WTC11 (cell line): ENCODE measurements at regions not wholly inside any gene's neighbourhood (a gene's known extent, or its start where the extent isn't known, plus 50 kb on each side); places are given as distances from the start of the nearest gene placed in this dataset.

ENCODE experiments used
- ARID4B ChIP-seq: sonication (generic); formaldehyde crosslinking; IDR thresholded peaks from 2 replicates; pipeline ENCODE4 v1.8.0; 2023; ENCODE audit warnings: missing genetic modification reagents, mild to moderate bottlenecking, borderline replicate concordance
- CTCF ChIP-seq: fragments of 200-600 bp; IDR thresholded peaks from 2 replicates; pipeline ENCODE4 v1.8.0; 2022; ENCODE audit warnings: antibody characterized with exemption
- ESRRA ChIP-seq: sonication (generic); formaldehyde crosslinking; IDR thresholded peaks from 2 replicates; pipeline ENCODE4 v1.8.1; 2022; ENCODE audit warnings: mild to moderate bottlenecking, missing genetic modification reagents, borderline replicate concordance
- TP53 ChIP-seq: sonication (generic); formaldehyde crosslinking; IDR thresholded peaks from 2 replicates; pipeline ENCODE4 v1.8.1; 2023; ENCODE audit warnings: mild to moderate bottlenecking, missing genetic modification reagents

DNA sequence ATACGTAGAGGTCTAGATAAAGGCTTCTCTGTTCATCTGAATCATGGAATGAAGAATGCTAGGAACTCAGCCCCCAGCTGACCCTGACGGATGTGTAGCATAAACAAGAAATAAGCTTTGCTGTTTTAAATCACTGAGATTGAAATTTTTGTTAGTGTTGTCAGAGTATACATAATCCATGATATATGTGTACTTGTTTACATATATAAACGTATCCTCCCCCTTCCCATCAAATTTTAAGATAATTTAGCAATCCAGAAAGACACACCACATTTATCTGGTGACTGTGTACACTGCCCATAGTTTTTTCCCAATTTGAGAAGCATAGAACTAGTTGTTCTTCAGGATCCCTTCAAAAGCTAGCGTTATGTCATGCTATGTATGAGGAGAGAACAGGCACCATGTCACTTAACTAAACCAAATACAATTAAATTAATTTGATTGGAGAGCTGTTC lies 80.8 kb upstream of the OSMR start:
- no peak for TF ChIP-seq TP53 (CRISPR knock-in tag)
- no peak for TF ChIP-seq ESRRA
- TF ChIP-seq ARID4B: no peak
- no peak for TF ChIP-seq CTCF
